Heart right ventricle (tissue), 16 donors: ENCODE measurements at regions not wholly inside any gene's neighbourhood (a gene's known extent, or its start where the extent isn't known, plus 50 kb on each side); places are given as distances from the start of the nearest gene placed in this dataset.

Experiments used
- ATAC-seq, 8 donors: fragments of 200-7000 bp; cut with Tn5 transposase; one replicate each; pipeline ENCODE4 v1.9.1; 2020; ENCODE audit warnings: mild to moderate bottlenecking in 8 of 8, moderate library complexity in 8 of 8, moderate number of reproducible peaks in 1 of 8
- DNase-seq, 2 donors: peaks; one replicate each; pipeline ENCODE4 v3.0.0-alpha.2; 2020
- H3K27ac ChIP-seq, 10 donors: fragments of 200-600 bp; sonication (generic) in 2 of 10; one replicate each; pipeline versions ENCODE4 v1.5.0 to v1.8.0; 2020 to 2022; ENCODE audit warnings: mild to moderate bottlenecking in 3 of 10
- H3K27me3 ChIP-seq, 7 donors: fragments of 200-600 bp; one replicate each; pipeline ENCODE4 v1.8.0; 2021 to 2022; ENCODE audit warnings: mild to moderate bottlenecking in 2 of 7
- H3K36me3 ChIP-seq, 9 donors: fragments of 200-600 bp; sonication (generic) in 1 of 9; one replicate each; pipeline versions ENCODE4 v1.5.0 to v1.8.0; 2020 to 2022; ENCODE audit warnings: mild to moderate bottlenecking in 2 of 9
- H3K4me1 ChIP-seq, 9 donors: fragments of 200-600 bp; sonication (generic) in 1 of 9; one replicate each; pipeline versions ENCODE4 v1.5.0 to v1.8.0; 2020 to 2022; ENCODE audit warnings: mild to moderate bottlenecking in 4 of 9
- H3K4me3 ChIP-seq, 10 donors: fragments of 200-600 bp; sonication (generic) in 2 of 10; one replicate each; pipeline versions ENCODE4 v1.5.0 to v1.8.0; 2020 to 2022; ENCODE audit warnings: mild to moderate bottlenecking in 7 of 10, moderate library complexity in 2 of 10
- H3K9me3 ChIP-seq, 11 donors: fragments of 200-600 bp in 10 of 11; sonication (generic) in 2 of 11; one replicate each; pipeline versions ENCODE4 v1.5.0 to v1.8.0; 2013 to 2022; ENCODE audit warnings: mild to moderate bottlenecking in 2 of 11, control low read depth in 1 of 11, moderate library complexity in 1 of 11
- WGBS, 2 donors: extraction: QIAGEN DNeasy Blood & Tissue Kit; methylation state at CpG; one replicate each; pipeline ENCODE4 v1.1.7; 2013; ENCODE audit warnings: inconsistent platforms in 1 of 2; 5-methylcytosine and 5-hydroxymethylcytosine counted together
- intact Hi-C, 10 donors: fragments of 100-400 bp; cut with DNase I; formaldehyde crosslinking; loops; one replicate each; pipeline versions ENCODE4 v1.11.1 to v1.14.2; 2022
- TF ChIP-seq, protein P1 (sequence below), 9 donors: fragments of 200-600 bp; sonication (generic) in 2 of 9; IDR thresholded peaks; one replicate each; pipeline versions ENCODE4 v1.5.0 to v1.8.0; 2021 to 2022; ENCODE audit warnings: antibody characterized with exemption in 9 of 9, mild to moderate bottlenecking in 5 of 9, moderate library complexity in 1 of 9
- donor health status: Arrhythmogenic right ventricular cardiomyopathy.
- donor health status: ischemic (EF 13 %, LVEDD 7.1; RV severe dilation, severe dysfunction).
- donor health status: healthy with polysubstance abuse.
- donor health status: DM: no; HTN: yes; CAD: no.
- donor health status: DM: no; HTN: no; CAD: no.
- donor health status: ischemic (EF 25% LVEDD 6.9; RV normal size, moderate dysfunction).
- donor health status: ischemic (EF 25% LVEDD 5.7; RV mildly dilated, moderate dysfunction).
- donor health status: healthy.
- donor health status: DM: yes; HTN: yes; CAD: no.
- donor health status: Ischemic cardiomyopathy.
- donor health status: ischemic (EF 35%, LVEDD 5.7; RV mildly dilated, moderate dysfunction).
- donor health status: nonischemic (EF 11% LVEDD 7.7; RV severe dilation, severe dysfunction).
- donor health status: DM: yes; HTN: yes; CAD: no.
- donor health status: PGD.
- donor health status: ischemic (EF 29% LVEDD 5.4; RV normal size, mild dysfunction).
- donor health status: nonischemic (EF 23%, LVEDD 6.1; RV moderate dilation, normal function).

DNA sequence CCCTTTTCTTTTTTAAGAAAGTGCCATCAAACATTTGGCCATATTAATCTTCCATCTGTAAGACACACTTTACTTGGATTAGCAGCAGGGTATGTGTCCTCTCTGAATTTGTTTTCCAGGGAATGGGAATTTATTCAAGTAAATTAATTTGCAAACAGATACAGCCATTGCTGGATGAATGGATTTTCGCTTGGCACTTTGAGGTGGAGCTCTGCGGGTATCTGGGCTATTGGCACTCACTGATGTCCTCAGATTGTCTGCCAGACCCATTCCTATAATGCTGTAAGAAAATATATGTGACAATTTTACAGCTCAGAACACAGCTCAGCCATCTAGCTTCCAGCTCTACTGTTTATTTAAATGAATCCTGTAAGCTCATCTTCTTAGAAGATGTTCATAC lies 201.2 kb upstream of the CDH20 start:
- ATAC-seq (no peak), DNase-seq (no peak)
- TF ChIP-seq, protein P1, sequence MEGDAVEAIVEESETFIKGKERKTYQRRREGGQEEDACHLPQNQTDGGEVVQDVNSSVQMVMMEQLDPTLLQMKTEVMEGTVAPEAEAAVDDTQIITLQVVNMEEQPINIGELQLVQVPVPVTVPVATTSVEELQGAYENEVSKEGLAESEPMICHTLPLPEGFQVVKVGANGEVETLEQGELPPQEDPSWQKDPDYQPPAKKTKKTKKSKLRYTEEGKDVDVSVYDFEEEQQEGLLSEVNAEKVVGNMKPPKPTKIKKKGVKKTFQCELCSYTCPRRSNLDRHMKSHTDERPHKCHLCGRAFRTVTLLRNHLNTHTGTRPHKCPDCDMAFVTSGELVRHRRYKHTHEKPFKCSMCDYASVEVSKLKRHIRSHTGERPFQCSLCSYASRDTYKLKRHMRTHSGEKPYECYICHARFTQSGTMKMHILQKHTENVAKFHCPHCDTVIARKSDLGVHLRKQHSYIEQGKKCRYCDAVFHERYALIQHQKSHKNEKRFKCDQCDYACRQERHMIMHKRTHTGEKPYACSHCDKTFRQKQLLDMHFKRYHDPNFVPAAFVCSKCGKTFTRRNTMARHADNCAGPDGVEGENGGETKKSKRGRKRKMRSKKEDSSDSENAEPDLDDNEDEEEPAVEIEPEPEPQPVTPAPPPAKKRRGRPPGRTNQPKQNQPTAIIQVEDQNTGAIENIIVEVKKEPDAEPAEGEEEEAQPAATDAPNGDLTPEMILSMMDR (IDR thresholded peaks at IDR 0.05): no peak
- Histone ChIP-seq H3K27ac (no peak overlapping the region), H3K4me3 (no peak overlapping the region), H3K27me3 (no peaks in the 10 kb centered on the region), H3K4me1 (no peaks in the 10 kb centered on the region), H3K36me3 (no peaks in the 10 kb centered on the region), H3K9me3 (no peaks in the 10 kb centered on the region)
- intact Hi-C loops: no loop called here
- 83 to 85% methylated on average over 2 of the region's 2 CpGs for WGBS, 2 donors

DNA sequence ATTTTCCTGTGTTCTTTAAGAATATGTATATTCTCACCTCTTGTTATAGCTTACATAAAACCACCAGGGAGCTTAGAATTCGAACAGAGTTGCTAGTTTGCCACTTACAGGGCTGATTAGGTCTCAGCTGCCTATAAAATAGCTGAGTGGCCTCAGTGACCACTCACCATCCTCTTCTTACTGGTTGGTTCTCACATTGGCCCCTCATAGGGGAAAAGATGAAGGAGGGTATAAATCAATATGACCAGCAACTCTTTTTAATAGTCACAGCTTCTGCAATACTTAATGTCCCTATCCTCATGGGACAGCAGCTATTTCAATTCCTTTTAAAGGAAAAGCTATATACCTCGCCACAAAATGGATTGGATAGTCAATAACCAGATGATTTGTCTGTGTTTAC lies 199.4 kb upstream of the CDH20 start:
- 58 to 59% methylated on average over 2 of the region's 2 CpGs for WGBS, 2 donors
- Histone ChIP-seq H3K4me3 (no peak overlapping the region), H3K4me1 (no peaks in the 10 kb centered on the region), H3K36me3 (no peaks in the 10 kb centered on the region), H3K27me3 (no peaks in the 10 kb centered on the region), H3K9me3 (no peaks in the 10 kb centered on the region), H3K27ac (no peak overlapping the region)
- ATAC-seq (no peak), DNase-seq (no peak)
- TF ChIP-seq, protein P1 (IDR thresholded peaks at IDR 0.05): no peak
- intact Hi-C loops: no loop called here

DNA sequence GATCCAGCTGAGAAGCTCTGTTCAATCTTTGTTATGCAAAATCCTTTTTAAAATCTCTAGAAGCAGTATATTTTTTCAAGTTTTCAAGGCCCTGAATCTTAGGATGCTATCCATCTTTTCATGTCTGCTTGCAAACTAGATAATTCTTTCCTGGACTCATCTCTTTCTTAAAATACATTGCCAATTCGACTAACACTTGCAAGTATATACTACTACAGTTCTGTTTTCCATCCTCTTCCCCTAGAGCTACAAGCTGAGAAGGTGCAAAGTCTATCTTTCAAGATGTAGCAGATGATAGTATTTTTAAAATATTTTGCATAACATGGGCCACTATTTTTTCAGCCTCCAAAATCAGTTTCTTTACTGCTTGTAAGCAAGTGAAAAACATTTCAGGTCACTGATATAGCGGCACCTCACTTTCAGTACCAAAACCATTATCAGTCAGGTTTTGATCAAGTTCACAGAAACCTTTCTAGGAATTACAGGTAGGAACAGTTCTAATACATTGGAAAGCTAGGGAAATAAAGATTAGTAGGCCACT lies 196.4 kb upstream of the CDH20 start:
- no peaks in the 10 kb centered on the region for H3K27me3 ChIP-seq
- H3K9me3 ChIP-seq: peaks cover 0 to 8% (median 0%) of the 10 kb centered on the region in 11 donors
- TF ChIP-seq, protein P1 (IDR thresholded peaks at IDR 0.05): no peak
- intact Hi-C loops: no loop called here
- WGBS, 2 donors: 72 to 77% methylated on average over 2 of the region's 2 CpGs
- no peak overlapping the region for H3K27ac ChIP-seq
- H3K4me1 ChIP-seq: no peaks in the 10 kb centered on the region
- no peak for ATAC-seq
- no peak for DNase-seq
- H3K4me3 ChIP-seq: no peak overlapping the region
- no peaks in the 10 kb centered on the region for H3K36me3 ChIP-seq

DNA sequence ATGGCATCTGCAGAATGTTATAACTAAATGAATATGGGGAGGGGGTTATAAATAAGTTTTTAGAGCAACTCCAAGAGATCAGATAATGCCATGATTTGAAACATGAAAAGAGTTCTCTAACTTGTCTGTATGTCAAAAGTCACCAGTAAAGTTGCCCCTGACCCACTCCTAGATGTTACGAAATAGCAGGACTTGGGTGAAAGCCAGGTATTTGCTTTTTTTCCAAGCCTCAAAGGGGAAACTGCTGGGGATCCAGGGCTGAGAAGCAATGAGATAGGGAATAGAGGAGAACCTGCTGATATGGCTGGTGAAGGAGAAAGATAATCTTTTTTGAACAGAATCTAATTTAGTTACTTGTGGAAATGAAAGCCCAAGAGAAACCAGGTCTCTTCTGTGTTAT lies 191.5 kb upstream of the CDH20 start:
- Histone ChIP-seq H3K4me3 (no peak overlapping the region), H3K27me3 (no peaks in the 10 kb centered on the region), H3K27ac (no peak overlapping the region), H3K4me1 (no peaks in the 10 kb centered on the region), H3K36me3 (no peaks in the 10 kb centered on the region), H3K9me3 (peaks cover 0 to 21% (median 0%) of the 10 kb centered on the region in 11 donors)
- TF ChIP-seq, protein P1 (IDR thresholded peaks at IDR 0.05): no peak
- no peak for DNase-seq
- 50 to 51% methylated on average over 1 of the region's 1 CpG for WGBS, 2 donors
- no peak for ATAC-seq
- intact Hi-C loops: no loop called here
